ENCODE measurements at regions not wholly inside any gene's neighbourhood (a gene's known extent, or its start where the extent isn't known, plus 50 kb on each side); places are given as distances from the start of the nearest gene placed in this dataset.

GRCh38 chr2:211077216-211077767, 520.9 kb downstream of the CPS1 start:
- TF ChIP-seq CTCF (IDR thresholded peaks at IDR 0.05) (no peak), EZH2phosphoT487 (IDR thresholded peaks at IDR 0.05) (no peak)
